H9 (cell line): ENCODE measurements at regions not wholly inside any gene's neighbourhood (a gene's known extent, or its start where the extent isn't known, plus 50 kb on each side); places are given as distances from the start of the nearest gene placed in this dataset.

Experiments used
- DNase-seq: peaks from one replicate; pipeline ENCODE4 v3.0.0-alpha.2; 2017
- H2AFZ ChIP-seq: one replicate; pipeline ENCODE4 v1.6.1; 2013; ENCODE audit warnings: mild to moderate bottlenecking, low read length, control low read depth, moderate library complexity
- H2AK5ac ChIP-seq: 2 replicates; pipeline ENCODE4 v1.6.1; 2013; ENCODE audit warnings: low read length, control low read depth, mixed read lengths; ENCODE audit not compliant: insufficient read length
- H2BK120ac ChIP-seq: one replicate; pipeline ENCODE4 v1.6.1; 2013; ENCODE audit warnings: low read depth, mild to moderate bottlenecking, low read length, control low read depth, inconsistent platforms; ENCODE audit not compliant: poor library complexity, severe bottlenecking
- H2BK12ac ChIP-seq: 2 replicates; pipeline ENCODE4 v1.6.1; 2013; ENCODE audit warnings: low read length, control low read depth, mixed read lengths, low read depth; ENCODE audit not compliant: insufficient read length
- H2BK15ac ChIP-seq: 2 replicates; pipeline ENCODE4 v1.6.1; 2013; ENCODE audit warnings: low read depth, low read length, control low read depth
- H2BK20ac ChIP-seq: one replicate; pipeline ENCODE4 v1.6.1; 2013; ENCODE audit warnings: low read depth, mild to moderate bottlenecking, low read length, control low read depth, inconsistent platforms; ENCODE audit not compliant: poor library complexity, severe bottlenecking
- H2BK5ac ChIP-seq: 2 replicates; pipeline ENCODE4 v1.6.1; 2013; ENCODE audit warnings: low read length, control low read depth, mixed read lengths; ENCODE audit not compliant: insufficient read length
- H3K14ac ChIP-seq: 2 replicates; pipeline ENCODE4 v1.6.1; 2013; ENCODE audit warnings: low read length, control low read depth; ENCODE audit not compliant: insufficient read depth
- H3K18ac ChIP-seq: 2 replicates; pipeline ENCODE4 v1.6.1; 2013; ENCODE audit warnings: low read depth, mild to moderate bottlenecking, mixed read lengths, low read length, control low read depth; ENCODE audit not compliant: insufficient read length
- H3K23ac ChIP-seq: 2 replicates; pipeline ENCODE4 v1.6.1; 2013; ENCODE audit warnings: low read length, control low read depth, mixed read lengths, low read depth; ENCODE audit not compliant: insufficient read length
- H3K23me2 ChIP-seq: 2 replicates; pipeline ENCODE4 v1.6.1; 2013; ENCODE audit warnings: low read depth, mild to moderate bottlenecking, mixed read lengths, low read length, control low read depth; ENCODE audit not compliant: insufficient read length, poor library complexity, severe bottlenecking
- H3K27ac ChIP-seq: 2 replicates; pipeline ENCODE4 v1.5.1; 2013; ENCODE audit warnings: low read length, control low read depth, mixed read lengths, low read depth; ENCODE audit not compliant: insufficient read length
- H3K27me3 ChIP-seq: 2 replicates; pipeline ENCODE4 v1.6.1; 2013; ENCODE audit warnings: low read length, control low read depth, inconsistent platforms; ENCODE audit not compliant: insufficient read depth
- H3K4ac ChIP-seq: 2 replicates; pipeline ENCODE4 v1.6.1; 2013; ENCODE audit warnings: low read depth, mild to moderate bottlenecking, control low read depth, inconsistent platforms, low read length, moderate library complexity
- H3K4me1 ChIP-seq: 2 replicates; pipeline ENCODE4 v1.6.1; 2013; ENCODE audit warnings: low read length, control low read depth, inconsistent platforms; ENCODE audit not compliant: insufficient read depth
- H3K4me2 ChIP-seq: 2 replicates; pipeline ENCODE4 v1.6.1; 2013; ENCODE audit warnings: low read length, control low read depth, mixed read lengths; ENCODE audit not compliant: insufficient read length, insufficient read depth
- H3K56ac ChIP-seq: 2 replicates; pipeline ENCODE4 v1.6.1; 2013; ENCODE audit warnings: low read depth, mild to moderate bottlenecking, mixed read lengths, low read length, control low read depth; ENCODE audit not compliant: insufficient read length
- H3K79me1 ChIP-seq: 2 replicates; pipeline ENCODE4 v1.6.1; 2013; ENCODE audit warnings: low read depth, mild to moderate bottlenecking, moderate library complexity, low read length, control low read depth, inconsistent platforms; ENCODE audit not compliant: insufficient read depth, poor library complexity, severe bottlenecking
- H3K79me2 ChIP-seq: 2 replicates; pipeline ENCODE4 v1.6.1; 2013; ENCODE audit warnings: low read length, control low read depth, inconsistent platforms; ENCODE audit not compliant: insufficient read depth
- H3K9ac ChIP-seq: 2 replicates; pipeline ENCODE4 v1.6.1; 2013; ENCODE audit warnings: low read length, control low read depth, mixed read lengths; ENCODE audit not compliant: insufficient read length; ENCODE audit errors: extremely low read depth
- H3K9me3 ChIP-seq: one replicate; pipeline ENCODE4 v1.6.1; 2013; ENCODE audit warnings: low read depth, low read length, inconsistent platforms; ENCODE audit not compliant: control insufficient read depth
- H3T11ph ChIP-seq: one replicate; pipeline ENCODE4 v1.6.1; 2013; ENCODE audit warnings: mild to moderate bottlenecking, low read length, control low read depth, inconsistent platforms
- H4K20me1 ChIP-seq: one replicate; pipeline ENCODE4 v1.6.1; 2013; ENCODE audit not compliant: control insufficient read depth, insufficient read length, insufficient read depth
- H4K5ac ChIP-seq: 2 replicates; pipeline ENCODE4 v1.6.1; 2013; ENCODE audit warnings: low read depth, mild to moderate bottlenecking, mixed read lengths, low read length, control low read depth; ENCODE audit not compliant: insufficient read length
- H4K8ac ChIP-seq: replicated peaks from 2 replicates; pipeline ENCODE4 v1.6.1; 2013; ENCODE audit warnings: low read length, control low read depth, mixed read lengths, low read depth; ENCODE audit not compliant: insufficient read length
- H4K91ac ChIP-seq: 2 replicates; pipeline ENCODE4 v1.6.1; 2013; ENCODE audit warnings: low read depth, mild to moderate bottlenecking, moderate library complexity, mixed read lengths, low read length, control low read depth; ENCODE audit not compliant: insufficient read length
- H3K27ac Mint-ChIP-seq, 3 experiments: 2 replicates in 2 of 3; 3 replicates in 1 of 3; pipeline ENCODE4 v1.8.0; 2020 to 2021; ENCODE audit warnings: mixed read lengths in 3 of 3, mild to moderate bottlenecking in 1 of 3, moderate library complexity in 1 of 3
- H3K27me3 Mint-ChIP-seq: 2 replicates; pipeline ENCODE4 v1.8.0; 2021; ENCODE audit warnings: low read depth, mild to moderate bottlenecking, moderate library complexity, mixed read lengths
- H3K36me3 Mint-ChIP-seq, 3 experiments: 2 replicates in 2 of 3; 3 replicates in 1 of 3; pipeline ENCODE4 v1.8.0; 2020 to 2021; ENCODE audit warnings: low read depth in 3 of 3, mixed read lengths in 3 of 3; ENCODE audit not compliant: insufficient read depth in 1 of 3
- H3K4me1 Mint-ChIP-seq, 2 experiments: 2 replicates each; pipeline ENCODE4 v1.8.0; 2020; ENCODE audit warnings: mixed read lengths in 2 of 2
- H3K4me3 Mint-ChIP-seq, 2 experiments: 2 replicates in 1 of 2; 3 replicates in 1 of 2; pipeline ENCODE4 v1.8.0; 2020 to 2021; ENCODE audit warnings: mild to moderate bottlenecking in 2 of 2, mixed read lengths in 2 of 2, moderate library complexity in 1 of 2
- H3K9me3 Mint-ChIP-seq, 2 experiments: 2 replicates in 1 of 2; 3 replicates in 1 of 2; pipeline ENCODE4 v1.8.0; 2020; ENCODE audit warnings: mild to moderate bottlenecking in 2 of 2, mixed read lengths in 2 of 2, moderate library complexity in 1 of 2
- CTCF ChIP-seq: fragments of 200-600 bp; sonication (generic); conservative IDR thresholded peaks from 3 replicates; pipeline ENCODE4 v1.8.0; 2021; ENCODE audit warnings: antibody characterized with exemption, mild to moderate bottlenecking
- WGBS: extraction: QIAGEN DNeasy Blood & Tissue Kit; methylation state at CpG from one replicate; pipeline ENCODE4 v1.1.7; 2013; ENCODE audit warnings: missing lambda C conversion rate, low lambda C conversion rate, mixed read lengths; ENCODE audit not compliant: insufficient read length; ENCODE audit errors: extremely low coverage; 5-methylcytosine and 5-hydroxymethylcytosine counted together

- Histone ChIP-seq H3K27me3 (no peaks in the 10 kb centered on the region), H2AFZ (no peak overlapping the region), H4K91ac (no peak overlapping the region), H3K14ac (no peak overlapping the region), H3K79me1 (no peaks in the 10 kb centered on the region), H3K18ac (no peak overlapping the region), H3K56ac (no peak overlapping the region), H2BK20ac (no peak overlapping the region), H4K20me1 (no peaks in the 10 kb centered on the region), H2BK15ac (no peak overlapping the region), H3K4me2 (no peak overlapping the region), H4K8ac (no peak overlapping the region), H3K9ac (no peak overlapping the region), H2BK120ac (no peak overlapping the region), H4K5ac (no peak overlapping the region), H3K79me2 (no peaks in the 10 kb centered on the region), H3T11ph (no peak overlapping the region), H3K4me1 (peaks cover 6% of the 10 kb centered on the region; the same call in 1 of the 2 replicates), H2AK5ac (no peak overlapping the region), H3K4ac (no peak overlapping the region), H2BK12ac (no peak overlapping the region), H3K9me3 (no peaks in the 10 kb centered on the region), H3K23ac (no peak overlapping the region), H3K23me2 (no peaks in the 10 kb centered on the region), H2BK5ac (no peak overlapping the region), H3K27ac (no peak overlapping the region)
- no peak overlapping the region; a peak in 1 of 5 replicates for H3K4me3 Mint-ChIP-seq
- H3K27ac Mint-ChIP-seq, result peak overlapping the region in 2 of 3 experiments; percentile 40 to 61; a peak in 3 of 7 replicates
- peaks cover 4 to 6% (median 5%) of the 10 kb centered on the region in 3 experiments; a peak in 6 of 7 replicates for H3K36me3 Mint-ChIP-seq
- H3K9me3 Mint-ChIP-seq, result peaks cover 5 to 6% of the 10 kb centered on the region in 2 experiments; a peak in 4 of 5 replicates
- WGBS, result no CpG with 5 or more reads among the region's 1 CpG
- H3K4me1 Mint-ChIP-seq, result peaks cover 11 to 15% of the 10 kb centered on the region in 2 experiments
- no peak for DNase-seq
- no peaks in the 10 kb centered on the region for H3K27me3 Mint-ChIP-seq
- TF ChIP-seq CTCF, result no peak
Observed at GRCh38 chr13:105466376-105466775, 1069.1 kb downstream of the EFNB2 start.
